Dermis microvascular lymphatic vessel endothelial cell (primary cell): ENCODE measurements at regions not wholly inside any gene's neighbourhood (a gene's known extent, or its start where the extent isn't known, plus 50 kb on each side); places are given as distances from the start of the nearest gene placed in this dataset.

Source experiments
- DNase-seq, 2 donors: peaks; one replicate each; pipeline versions ENCODE4 v3.0.0 to v3.0.0-alpha.2; 2010; ENCODE audit warnings: low read depth in 2 of 2

DNA sequence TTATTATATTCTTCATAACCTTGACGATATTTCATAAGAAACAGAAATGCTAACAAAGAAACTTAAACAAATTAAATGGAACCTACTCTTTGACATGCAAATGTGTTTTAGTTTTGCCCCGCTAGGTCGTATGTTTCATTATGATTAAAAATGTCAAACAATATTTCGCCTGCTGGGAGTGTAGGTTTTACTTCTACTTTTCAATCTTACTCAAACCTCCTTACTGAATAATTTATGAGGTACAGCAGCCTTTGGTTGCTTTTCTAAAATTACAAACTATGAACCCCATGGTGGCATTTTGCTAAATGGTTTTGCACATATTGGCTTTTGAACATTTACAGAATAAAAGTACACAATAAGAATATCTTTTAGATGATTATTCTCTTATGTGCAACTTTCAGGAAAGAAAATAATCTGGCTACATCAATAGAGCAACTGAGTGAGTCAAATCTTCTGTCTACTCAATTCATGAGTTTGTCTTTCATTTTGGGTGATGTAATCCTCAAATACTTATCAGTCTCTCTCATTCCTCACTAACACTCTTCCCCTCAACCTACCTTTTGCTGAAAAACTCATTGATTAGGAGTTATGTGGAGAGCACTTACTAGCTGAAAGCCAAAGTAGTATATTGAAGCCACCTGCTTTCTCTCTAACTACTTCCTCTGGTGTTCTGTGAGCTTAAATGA is 1226.4 kb downstream of the XPNPEP1 start:
- no peak for DNase-seq

- DNase-seq = no peak
Observed at GRCh38 chr10:108691126-108691525, 1232.2 kb downstream of the XPNPEP1 start.

DNA sequence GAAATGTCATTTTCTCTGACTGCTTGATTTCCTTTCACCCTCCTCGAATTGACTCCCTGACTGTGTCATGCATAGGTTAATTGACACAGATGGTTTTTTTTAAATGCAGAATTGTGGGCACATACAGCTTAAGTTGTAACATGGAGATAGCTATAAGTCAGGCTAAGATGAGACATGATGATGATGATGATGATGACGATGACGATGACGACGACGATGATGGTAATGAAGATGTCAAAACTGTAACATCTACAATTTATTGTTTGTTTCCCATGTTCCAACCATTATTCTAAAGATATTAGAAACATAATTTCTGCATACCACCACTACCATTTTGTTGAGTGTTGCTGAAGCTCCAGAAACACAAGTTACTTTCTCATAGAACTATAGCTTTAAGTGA is 1232.8 kb downstream of the XPNPEP1 start:
- no peak for DNase-seq

DNA sequence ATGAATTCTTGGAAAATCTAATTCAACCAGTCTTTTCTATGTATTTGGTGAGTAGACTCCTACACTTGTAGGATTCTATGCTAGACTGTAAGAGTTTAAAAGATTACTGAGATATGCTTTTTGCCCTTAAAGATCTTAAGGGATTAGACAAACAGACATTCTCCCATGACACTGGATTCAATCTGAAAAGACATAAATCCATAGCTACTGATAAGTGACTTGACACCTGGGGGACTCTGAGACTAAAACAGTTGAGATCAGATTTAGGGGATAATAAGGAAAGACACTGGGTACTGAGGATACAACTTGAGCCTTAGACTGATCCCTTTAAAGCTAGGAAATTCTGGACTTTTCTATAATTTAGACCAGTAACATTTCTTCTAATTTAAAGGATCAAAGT is 1233.4 kb downstream of the XPNPEP1 start:
- DNase-seq = no peak

GRCh38 chr10:108688314-108688713 is 1235.0 kb downstream of the XPNPEP1 start:
- DNase-seq = no peak

- no peak for DNase-seq
Observed at GRCh38 chr10:108685863-108686531, 1237.3 kb downstream of the XPNPEP1 start.

- DNase-seq = no peak
Observed at GRCh38 chr10:108684431-108684830, 1238.9 kb downstream of the XPNPEP1 start.

DNA sequence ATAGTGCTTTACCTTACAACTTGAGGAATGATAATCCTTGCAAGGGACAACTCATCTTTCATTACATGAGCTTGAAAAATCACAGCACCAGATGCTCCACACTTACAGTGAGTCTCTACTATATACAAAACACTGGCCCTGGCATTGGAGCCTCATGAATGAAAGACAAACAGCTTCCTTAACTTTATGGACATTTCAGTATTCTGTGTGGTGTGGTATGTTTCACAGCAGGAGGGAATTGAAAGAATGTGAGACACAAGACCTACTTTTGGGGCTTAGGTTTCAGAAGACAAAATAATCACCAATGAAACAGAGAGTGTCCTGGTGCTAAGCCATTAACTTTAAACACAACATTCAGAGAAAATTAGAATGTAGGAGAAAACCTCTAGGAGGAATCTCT is 1249.6 kb downstream of the XPNPEP1 start:
- DNase-seq = no peak

DNA sequence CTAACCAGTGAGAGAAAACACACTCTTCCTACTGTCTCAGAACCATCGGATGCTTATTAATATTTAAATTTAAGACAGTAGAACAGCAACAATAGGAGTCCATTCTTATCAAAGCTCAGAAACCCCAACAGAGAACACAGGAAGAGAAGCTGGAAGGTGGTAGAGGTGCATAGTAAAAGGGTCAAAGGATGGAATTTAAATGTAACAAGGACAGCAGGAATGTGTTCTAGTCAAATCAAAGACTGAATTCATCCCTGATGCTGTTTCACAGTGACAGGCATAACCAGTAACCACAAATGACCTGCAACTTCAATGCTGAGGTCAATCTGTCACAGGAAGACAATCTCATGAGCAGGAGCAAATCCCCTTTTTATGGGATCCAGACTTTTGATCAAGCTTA is 1259.7 kb downstream of the XPNPEP1 start:
- no peak for DNase-seq

DNA sequence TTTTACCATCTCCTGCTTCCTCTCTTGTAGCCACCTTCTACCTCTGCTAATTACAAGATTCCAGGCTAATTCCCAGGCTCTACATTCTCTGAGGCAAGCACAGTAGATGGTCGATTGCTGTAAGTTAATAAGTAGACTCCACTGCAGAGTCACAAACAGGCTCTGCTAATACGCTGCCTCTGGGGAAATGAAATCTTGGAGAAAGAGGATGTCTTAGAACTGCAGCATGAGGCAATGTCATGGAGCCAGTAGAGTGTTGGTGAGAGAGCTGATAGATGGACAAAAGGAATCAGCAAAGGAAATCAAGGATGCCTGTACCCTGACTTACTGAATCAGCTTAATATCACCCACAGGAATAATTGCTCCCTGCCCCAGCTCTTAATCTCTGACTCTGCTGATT is 1260.3 kb downstream of the XPNPEP1 start:
- DNase-seq = no peak

DNA sequence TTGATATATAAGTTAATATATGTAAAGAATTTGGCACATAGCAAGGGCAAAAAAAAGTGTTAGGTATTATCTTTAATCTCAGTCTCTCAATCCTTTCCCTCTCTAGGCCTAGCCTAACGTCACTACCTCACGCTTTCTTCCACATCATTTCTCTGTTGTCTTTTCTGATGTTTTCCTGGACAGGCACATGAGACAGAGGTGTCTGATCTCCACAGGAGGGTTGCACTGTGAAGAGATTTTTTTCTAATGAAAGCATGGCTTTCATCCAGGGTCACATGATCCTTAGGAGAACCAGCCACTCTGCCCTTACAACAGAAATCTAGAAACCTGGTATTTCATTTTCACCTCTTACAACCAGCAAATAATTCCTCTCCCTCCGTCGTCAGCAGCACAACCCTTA is 1268.3 kb downstream of the XPNPEP1 start:
- no peak for DNase-seq

DNA sequence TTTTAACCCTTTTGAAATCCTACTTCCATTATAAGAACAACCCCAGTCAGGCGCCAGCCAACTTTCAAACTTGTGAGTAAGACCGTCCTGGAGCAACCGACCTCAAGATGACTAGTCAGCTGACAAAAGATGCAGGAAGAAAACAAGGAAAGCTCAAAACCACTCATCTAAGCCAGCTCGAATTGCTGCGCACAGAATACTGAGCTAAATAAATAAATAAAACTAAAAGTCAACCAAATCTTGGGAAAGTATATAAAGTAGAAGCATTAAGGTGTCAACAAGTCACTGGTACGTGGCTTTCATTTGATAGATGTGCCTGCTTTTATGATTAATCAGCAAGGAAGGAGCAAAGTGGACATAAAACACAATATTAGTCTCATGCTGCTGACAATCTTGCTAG is 1269.8 kb downstream of the XPNPEP1 start:
- DNase-seq = no peak

- DNase-seq = no peak
Observed at GRCh38 chr10:108639010-108639409, 1284.3 kb downstream of the XPNPEP1 start.

- no peak for DNase-seq
Observed at GRCh38 chr10:108638225-108638624, 1285.1 kb downstream of the XPNPEP1 start.

- DNase-seq = no peak
Observed at GRCh38 chr10:108633046-108633445, 1290.3 kb downstream of the XPNPEP1 start.

- peak in 1 of 2 donors; percentile 1 for DNase-seq
Observed at GRCh38 chr10:108632144-108632543, 1291.2 kb downstream of the XPNPEP1 start.

- DNase-seq = no peak
Observed at GRCh38 chr10:108631332-108631731, 1292.0 kb downstream of the XPNPEP1 start.

GRCh38 chr10:108629834-108630233 is 1293.5 kb downstream of the XPNPEP1 start:
- DNase-seq = peak in 1 of 2 donors; percentile 3

GRCh38 chr10:108624052-108624451 is 1299.3 kb downstream of the XPNPEP1 start:
- DNase-seq = no peak

- DNase-seq = no peak
Observed at GRCh38 chr10:108620821-108621534, 1302.3 kb downstream of the XPNPEP1 start.

DNA sequence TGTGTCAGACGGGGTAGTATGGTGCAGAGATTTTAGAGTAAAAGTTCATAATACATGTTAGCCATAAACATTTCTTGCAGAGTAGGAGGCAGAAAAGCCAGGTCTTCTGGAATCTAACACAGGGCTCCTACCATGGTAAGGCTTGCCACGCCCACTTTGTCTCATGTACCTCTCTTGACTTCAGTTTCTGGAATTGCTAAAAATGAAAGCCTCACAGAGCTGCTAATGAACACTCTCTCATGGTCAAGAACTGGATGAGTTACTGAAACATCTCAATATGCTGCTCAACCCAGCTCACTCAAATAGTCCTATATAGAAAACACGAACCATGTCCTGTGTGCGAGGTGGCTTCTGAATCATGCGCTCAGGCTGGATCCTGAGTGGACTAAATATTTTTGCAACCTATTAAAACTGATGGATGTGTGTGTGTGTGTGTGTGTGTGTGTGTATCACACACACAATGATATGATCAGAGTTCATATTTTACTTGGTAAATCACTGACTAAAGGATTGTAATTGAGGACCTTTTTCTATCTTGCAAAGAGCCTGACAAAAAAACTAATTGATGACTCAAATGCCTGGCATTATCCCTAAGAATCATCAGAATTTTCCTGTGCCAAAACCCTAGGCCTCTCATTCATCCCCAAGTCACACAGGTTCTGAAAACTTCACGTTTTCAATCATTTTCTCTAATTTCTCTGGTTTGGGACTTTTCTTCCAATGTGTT is 1306.6 kb downstream of the XPNPEP1 start:
- DNase-seq = no peak
